ENCODE measurements at regions not wholly inside any gene's neighbourhood (a gene's known extent, or its start where the extent isn't known, plus 50 kb on each side); places are given as distances from the start of the nearest gene placed in this dataset.

GRCh38 chr18:4677006-4677405, 221.9 kb upstream of the DLGAP1 start:
- DNase-seq (ENCODE audit: low read depth, low spot score) = no peak
- Mint-ChIP-seq H3K4me3 (no peak overlapping the region), H3K9me3 (peaks cover 26% of the 10 kb centered on the region), H3K4me1 (no peaks in the 10 kb centered on the region), H3K27me3 (ENCODE audit: low read depth) (no peaks in the 10 kb centered on the region), H3K27ac (ENCODE audit: unreplicated experiment) (no peak overlapping the region), H3K36me3 (ENCODE audit: low read depth) (peaks cover 13% of the 10 kb centered on the region)
- no peak for TF ChIP-seq CTCF (conservative IDR thresholded peaks at IDR 0.05)

GRCh38 chr18:4672162-4672561, 217.1 kb upstream of the DLGAP1 start:
- no peak for TF ChIP-seq CTCF (conservative IDR thresholded peaks at IDR 0.05)
- no peak overlapping the region for H3K27ac Mint-ChIP-seq (ENCODE audit: unreplicated experiment)

GRCh38 chr18:4658804-4659203, 203.7 kb upstream of the DLGAP1 start:
- Mint-ChIP-seq H3K27me3 (ENCODE audit: low read depth) (no peaks in the 10 kb centered on the region), H3K4me3 (no peak overlapping the region), H3K9me3 (peaks cover 5% of the 10 kb centered on the region), H3K27ac (ENCODE audit: unreplicated experiment) (no peak overlapping the region), H3K4me1 (peaks cover 10% of the 10 kb centered on the region), H3K36me3 (ENCODE audit: low read depth) (no peaks in the 10 kb centered on the region)
- no peak for TF ChIP-seq CTCF (conservative IDR thresholded peaks at IDR 0.05)
- no peak for DNase-seq (ENCODE audit: low read depth, low spot score)

More at GRCh38 chr18:4672162-4672561, 217.1 kb upstream of the DLGAP1 start:
- Mint-ChIP-seq H3K9me3 (peaks cover 30% of the 10 kb centered on the region), H3K4me1 (no peaks in the 10 kb centered on the region), H3K27me3 (ENCODE audit: low read depth) (no peaks in the 10 kb centered on the region), H3K4me3 (no peak overlapping the region), H3K36me3 (ENCODE audit: low read depth) (peaks cover 20% of the 10 kb centered on the region)
- DNase-seq (ENCODE audit: low read depth, low spot score) = no peak

GRCh38 chr18:4653418-4653817, 198.3 kb upstream of the DLGAP1 start:
- H3K4me3 Mint-ChIP-seq = no peak overlapping the region
- H3K27ac Mint-ChIP-seq (ENCODE audit: unreplicated experiment) = no peak overlapping the region
- no peak for TF ChIP-seq CTCF (conservative IDR thresholded peaks at IDR 0.05)
- no peaks in the 10 kb centered on the region for H3K36me3 Mint-ChIP-seq (ENCODE audit: low read depth)
- DNase-seq (ENCODE audit: low read depth, low spot score) = no peak
- no peaks in the 10 kb centered on the region for H3K27me3 Mint-ChIP-seq (ENCODE audit: low read depth)
- peaks cover 9% of the 10 kb centered on the region for H3K9me3 Mint-ChIP-seq
- peaks cover 5% of the 10 kb centered on the region for H3K4me1 Mint-ChIP-seq

GRCh38 chr18:4641771-4642368, 186.8 kb upstream of the DLGAP1 start:
- Mint-ChIP-seq H3K36me3 (ENCODE audit: low read depth) (no peaks in the 10 kb centered on the region), H3K9me3 (peaks cover 4% of the 10 kb centered on the region), H3K4me3 (peak overlapping the region; percentile 40), H3K27ac (ENCODE audit: unreplicated experiment) (no peak overlapping the region), H3K27me3 (ENCODE audit: low read depth) (no peaks in the 10 kb centered on the region), H3K4me1 (peaks cover 35% of the 10 kb centered on the region)
- TF ChIP-seq CTCF (conservative IDR thresholded peaks at IDR 0.05) = no peak
- DNase-seq (ENCODE audit: low read depth, low spot score) = no peak
